Gastroesophageal sphincter (tissue), 3 donors: ENCODE measurements at regions not wholly inside any gene's neighbourhood (a gene's known extent, or its start where the extent isn't known, plus 50 kb on each side); places are given as distances from the start of the nearest gene placed in this dataset.

ENCODE experiments used
- CTCF ChIP-seq, 4 experiments: fragments of 200-600 bp in 2 of 4; fragments of 450-650 bp in 2 of 4; sonication (generic) in 1 of 4; IDR thresholded peaks; one replicate each; pipeline ENCODE4 v1.5.1; 2017 to 2019; ENCODE audit warnings: antibody characterized with exemption in 4 of 4, mild to moderate bottlenecking in 2 of 4, moderate library complexity in 2 of 4
- POLR2A ChIP-seq, 2 donors: fragments of 450-650 bp; IDR thresholded peaks; one replicate each; pipeline ENCODE4 v1.6.1; 2017; ENCODE audit warnings: antibody characterized with exemption in 2 of 2, mild to moderate bottlenecking in 2 of 2, moderate library complexity in 1 of 2
- POLR2AphosphoS5 ChIP-seq: sonication (generic); formaldehyde crosslinking; IDR thresholded peaks from one replicate; pipeline ENCODE4 v1.6.1; 2017; ENCODE audit warnings: antibody characterized with exemption

GRCh38 chr2:203809084-203809521, 58.5 kb upstream of the CTLA4 start:
- TF ChIP-seq CTCF (IDR thresholded peaks at IDR 0.05) = no peak
- TF ChIP-seq POLR2A (IDR thresholded peaks at IDR 0.05) = no peak
- no peak for TF ChIP-seq POLR2AphosphoS5
